ENCODE measurements at regions not wholly inside any gene's neighbourhood (a gene's known extent, or its start where the extent isn't known, plus 50 kb on each side); places are given as distances from the start of the nearest gene placed in this dataset.

- TF ChIP-seq POLR2A (IDR thresholded peaks at IDR 0.05; ENCODE audit: low read length) (no peak), GATA1 (IDR thresholded peaks at IDR 0.05; ENCODE audit: low read depth, low read length) (no peak)
Measured at GRCh38 chr13:40175639-40176038, 490.8 kb downstream of the FOXO1 start.

All from erythroblast (primary cell).